HG03103 (cell line): ENCODE measurements at regions not wholly inside any gene's neighbourhood (a gene's known extent, or its start where the extent isn't known, plus 50 kb on each side); places are given as distances from the start of the nearest gene placed in this dataset.

ENCODE experiments used
- ATAC-seq: cut with Tn5 transposase; IDR thresholded peaks from one replicate; pipeline ENCODE4 v1.9.1; 2021; ENCODE audit warnings: low read depth; ENCODE audit not compliant: unreplicated experiment

DNA sequence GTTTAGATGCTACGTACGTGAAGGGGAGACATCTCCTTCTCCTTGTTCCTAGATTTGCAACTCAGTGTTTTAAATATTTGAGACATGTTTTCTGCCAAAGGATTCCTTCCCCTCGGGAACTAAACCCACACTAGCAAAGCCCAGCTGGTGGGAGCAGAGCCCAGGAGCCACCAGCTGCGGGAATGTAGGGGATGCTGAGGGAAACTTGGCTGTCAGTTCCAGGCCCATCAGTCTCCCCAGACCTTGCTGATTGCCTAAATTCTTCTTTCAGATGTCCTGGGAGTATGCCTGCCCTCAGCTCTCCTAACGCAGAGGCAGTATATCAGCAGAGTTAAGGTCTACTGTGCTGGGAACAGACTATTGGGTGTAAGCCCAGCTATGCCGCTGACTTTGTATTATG is 630.0 kb upstream of the TENM3 start:
- no peak for ATAC-seq

DNA sequence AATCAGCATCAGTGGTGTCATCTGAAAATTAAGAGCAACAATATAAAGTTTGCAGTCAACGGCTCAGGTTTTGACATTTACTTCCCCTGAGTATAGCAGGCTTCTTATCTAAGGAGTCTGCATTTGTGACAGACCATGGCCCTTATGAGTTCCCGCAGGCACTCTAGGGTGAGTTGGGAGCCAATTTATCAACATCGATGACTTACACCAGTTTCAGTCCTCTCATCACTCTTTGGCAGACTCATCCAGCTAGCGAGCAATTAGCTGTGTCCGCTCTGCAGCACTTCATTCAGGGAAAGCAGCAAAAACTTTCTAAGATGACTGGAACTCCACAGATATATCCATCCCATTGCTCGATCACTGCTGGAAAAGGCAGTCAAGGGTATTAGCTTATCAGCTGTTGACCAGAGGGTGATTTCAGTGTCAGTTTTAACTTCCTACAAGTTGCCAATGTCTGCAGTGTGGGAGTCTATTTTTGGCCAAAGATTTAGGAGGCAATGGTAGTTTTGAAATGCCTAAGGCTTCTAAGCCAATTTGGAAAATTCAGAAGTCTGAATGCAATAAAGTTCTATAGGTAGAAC is 625.1 kb upstream of the TENM3 start:
- no peak for ATAC-seq

DNA sequence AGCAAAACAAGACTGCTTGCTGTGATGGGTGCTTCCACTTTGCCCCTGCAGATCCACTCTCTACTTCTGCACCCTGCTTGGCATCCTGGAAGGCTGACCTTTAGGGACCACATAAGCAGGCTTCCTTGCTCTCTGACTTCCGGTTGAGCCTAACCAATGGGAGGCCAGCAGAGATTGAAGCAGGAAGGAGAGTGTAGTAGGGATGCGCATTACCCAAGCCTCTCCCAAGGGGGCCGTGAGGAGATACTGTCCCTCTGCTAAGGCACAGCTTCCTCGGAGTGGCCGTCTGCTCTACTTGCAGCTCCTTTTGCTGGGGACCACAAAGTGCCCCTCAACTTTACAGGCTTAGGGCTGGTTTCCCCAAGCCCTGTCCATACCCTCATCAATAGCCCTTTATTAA is 624.3 kb upstream of the TENM3 start:
- ATAC-seq: no peak

DNA sequence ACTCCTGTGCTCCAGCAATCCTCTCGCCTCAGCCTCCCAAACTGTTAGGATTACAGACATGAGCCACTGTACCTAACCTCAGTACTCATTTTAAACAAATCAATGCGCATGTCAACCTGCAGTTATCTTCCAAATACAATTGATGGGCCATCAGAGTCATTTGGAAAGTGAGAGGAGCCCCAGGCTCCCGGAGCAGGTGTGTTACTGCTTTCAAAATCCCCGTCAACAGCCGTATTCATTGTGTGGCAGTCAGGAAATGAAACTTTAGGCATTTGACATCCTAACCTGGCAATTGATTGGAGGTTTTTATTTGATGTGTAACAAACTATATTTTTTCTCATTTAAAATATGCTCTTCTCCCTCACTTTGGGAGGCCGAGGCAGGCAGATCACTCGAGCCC is 623.6 kb upstream of the TENM3 start:
- no peak for ATAC-seq

DNA sequence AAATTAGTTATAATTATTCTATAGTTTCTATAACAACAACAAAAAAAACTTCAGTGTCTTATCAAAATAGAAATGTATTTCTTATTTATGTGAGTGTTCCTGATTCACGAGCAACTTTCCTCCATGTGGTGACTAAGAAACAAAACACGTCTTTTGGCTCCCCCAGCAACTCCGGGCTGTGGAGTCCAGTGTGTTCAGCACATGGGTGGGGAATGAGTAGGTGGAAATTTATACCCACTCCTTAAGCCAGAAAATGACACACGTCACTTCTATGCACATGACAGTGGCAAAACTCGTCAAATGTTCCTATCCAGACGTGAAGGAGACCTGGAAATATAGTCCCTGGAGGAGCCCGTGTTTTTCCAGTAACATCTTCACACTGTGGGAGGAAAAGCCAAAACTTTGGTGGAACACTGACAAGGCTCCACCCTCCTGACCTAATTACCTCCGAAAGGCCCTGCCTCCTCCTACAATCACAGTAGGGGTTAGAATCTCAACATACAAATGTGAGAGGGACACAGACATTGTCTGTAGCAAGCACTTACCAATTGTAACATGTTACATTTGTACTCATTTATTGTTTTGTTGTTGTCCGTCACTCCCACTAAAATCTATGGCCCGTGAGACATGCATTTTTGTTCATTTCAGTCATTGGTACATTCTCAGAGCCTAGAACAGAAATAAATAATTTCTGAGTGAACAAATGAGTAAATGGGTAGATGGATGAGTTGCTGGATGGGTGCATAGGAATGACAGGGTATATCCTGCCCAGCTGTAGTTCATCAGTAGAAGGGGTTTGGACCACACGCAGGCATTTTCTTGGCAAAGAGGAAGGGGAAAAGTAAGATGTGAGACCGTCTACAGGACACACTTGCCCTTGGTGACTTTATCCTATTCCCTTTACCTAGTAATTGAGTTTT is 605.8 kb upstream of the TENM3 start:
- no peak for ATAC-seq

DNA sequence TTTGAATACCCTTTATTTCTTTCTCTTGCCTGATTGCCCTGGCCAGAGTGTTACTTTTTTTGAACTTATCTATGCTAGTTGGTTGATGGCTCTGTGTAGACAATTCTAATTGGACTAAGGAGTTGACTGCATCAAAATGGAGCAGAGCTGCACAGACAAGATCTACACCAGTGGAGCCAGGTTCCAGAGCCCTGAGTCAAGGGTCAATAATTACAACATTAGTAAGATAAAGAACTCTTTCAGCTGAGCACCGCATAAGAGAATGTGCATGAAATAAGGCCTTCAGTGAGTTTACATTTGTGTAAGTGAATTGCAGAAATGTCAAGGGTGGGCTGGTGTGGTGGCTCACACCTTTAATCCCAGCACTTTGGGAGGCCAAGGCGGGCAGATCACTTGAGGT is 599.7 kb upstream of the TENM3 start:
- ATAC-seq: no peak

DNA sequence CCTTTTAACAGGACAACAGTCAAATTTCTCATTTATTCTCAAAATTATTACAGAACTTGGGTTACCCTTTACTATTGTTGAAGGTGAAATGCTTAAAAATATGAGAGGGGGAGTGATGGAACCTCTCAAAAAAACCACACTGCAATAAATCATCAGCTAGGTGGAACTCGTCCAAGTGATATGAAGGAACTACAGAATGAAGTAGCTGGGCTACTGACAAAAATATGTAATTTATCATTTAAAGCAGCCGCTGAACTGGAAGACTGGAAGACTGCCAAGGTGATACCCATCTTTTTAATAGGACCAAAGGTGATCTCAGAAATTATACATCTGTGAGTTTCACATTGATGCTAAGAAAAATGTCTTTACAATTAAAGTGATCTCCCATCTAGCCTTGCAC is 597.7 kb upstream of the TENM3 start:
- ATAC-seq: no peak

DNA sequence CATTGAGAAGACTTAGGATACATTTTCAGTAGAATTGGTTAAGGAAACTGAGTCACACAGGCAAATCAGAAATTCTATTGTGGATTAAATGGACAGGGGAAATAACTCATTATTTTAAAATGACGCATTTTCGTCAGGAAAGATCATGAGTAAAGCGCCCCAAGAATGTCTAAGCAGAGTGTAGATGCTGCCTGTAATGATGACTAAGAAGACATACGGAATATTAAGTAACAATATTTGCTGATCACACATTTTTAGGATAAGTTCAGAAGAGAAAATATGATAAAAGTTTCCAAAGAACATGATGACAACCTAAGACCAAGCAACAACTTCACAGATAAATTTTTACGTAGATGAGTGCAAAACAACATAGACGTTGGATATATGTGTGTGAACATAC is 596.3 kb upstream of the TENM3 start:
- ATAC-seq: no peak

DNA sequence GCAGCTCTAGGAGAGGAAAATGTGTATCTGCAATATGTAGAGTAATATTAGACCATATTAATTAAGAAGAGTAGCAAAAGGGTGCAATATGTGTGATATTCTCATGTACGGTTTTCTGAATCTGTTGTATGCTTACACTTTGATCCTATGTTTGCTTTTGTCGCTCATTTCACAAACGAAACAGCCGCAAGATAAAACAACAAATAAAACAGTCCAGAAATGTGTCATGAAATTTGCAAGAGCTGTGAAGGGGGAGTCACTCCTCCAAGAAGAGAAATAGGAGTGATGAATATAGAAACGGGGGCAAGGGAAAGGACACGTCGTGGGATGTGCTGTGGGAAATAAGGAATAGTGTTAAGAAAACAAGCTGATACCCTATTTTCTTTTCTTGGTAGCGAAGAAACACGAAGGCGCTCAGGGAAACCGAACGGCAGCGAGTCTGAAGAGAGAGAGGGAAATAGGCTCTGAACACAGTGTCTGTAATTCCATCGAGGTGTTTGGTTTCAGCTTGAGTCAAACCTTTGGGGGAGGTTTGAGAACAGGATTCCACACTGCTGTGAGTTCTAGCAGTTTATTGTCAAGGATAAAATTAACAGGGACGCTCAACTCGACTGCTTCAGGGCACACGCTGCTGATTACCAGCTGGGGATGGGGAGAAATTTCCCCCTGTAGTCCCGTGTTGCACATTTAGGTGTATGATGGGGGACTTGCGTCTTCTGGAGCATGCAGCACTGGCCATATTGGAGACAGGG is 595.6 kb upstream of the TENM3 start:
- ATAC-seq: no peak

DNA sequence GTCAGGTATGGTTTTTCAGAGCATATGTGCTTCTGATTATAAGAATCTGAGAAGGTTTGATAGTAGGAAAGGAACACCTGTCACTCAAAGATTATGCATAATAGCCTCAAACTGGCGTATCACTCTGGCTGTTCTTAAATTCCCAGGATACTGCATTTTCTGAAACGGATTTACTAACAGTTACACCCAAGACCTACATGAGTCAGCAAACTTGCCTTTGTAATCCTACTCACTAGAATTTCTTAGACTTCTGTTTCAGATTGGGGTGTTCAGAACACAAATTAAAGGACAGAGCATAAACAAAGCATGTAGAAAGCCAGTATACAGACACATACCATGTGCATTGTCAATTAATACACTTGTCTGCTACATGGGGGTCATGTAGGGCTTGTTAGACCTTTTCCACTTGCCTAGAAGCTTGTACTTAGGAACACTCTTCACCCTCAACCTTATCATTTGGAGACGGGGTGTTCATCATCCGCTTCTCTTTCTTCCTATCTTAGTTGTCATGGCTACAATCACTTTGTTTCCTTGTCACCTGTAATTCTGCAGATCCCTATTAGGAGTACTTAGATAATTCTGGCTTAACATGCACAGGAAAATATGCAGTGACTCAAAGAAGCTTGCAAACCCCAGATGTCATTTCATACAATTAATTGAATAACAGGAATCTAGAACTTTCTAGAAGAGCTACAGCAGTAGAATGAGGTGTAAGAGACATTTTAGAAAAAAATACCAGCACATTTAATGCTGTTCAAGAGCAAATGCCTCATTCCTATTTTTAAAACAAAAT is 593.0 kb upstream of the TENM3 start:
- ATAC-seq: no peak

DNA sequence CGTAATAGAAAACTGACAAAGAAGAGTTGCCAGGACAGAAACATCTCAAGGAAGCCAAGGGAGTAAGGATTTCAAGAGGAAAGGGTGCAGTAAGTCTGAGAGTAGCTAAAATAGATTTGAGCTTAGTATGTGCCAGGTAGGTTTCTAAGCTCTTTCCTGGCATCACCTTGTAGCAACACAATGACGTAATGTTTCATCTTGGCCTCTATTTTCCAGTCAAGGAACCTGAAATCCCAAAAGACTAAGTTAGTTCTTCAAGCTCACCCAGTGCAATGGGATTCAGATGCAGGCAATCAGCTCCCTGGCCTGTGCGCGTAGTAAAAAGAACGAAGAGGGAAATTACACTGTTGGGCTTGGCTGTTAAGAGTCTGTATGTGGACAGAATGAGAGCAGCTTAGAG is 586.5 kb upstream of the TENM3 start:
- ATAC-seq: no peak

DNA sequence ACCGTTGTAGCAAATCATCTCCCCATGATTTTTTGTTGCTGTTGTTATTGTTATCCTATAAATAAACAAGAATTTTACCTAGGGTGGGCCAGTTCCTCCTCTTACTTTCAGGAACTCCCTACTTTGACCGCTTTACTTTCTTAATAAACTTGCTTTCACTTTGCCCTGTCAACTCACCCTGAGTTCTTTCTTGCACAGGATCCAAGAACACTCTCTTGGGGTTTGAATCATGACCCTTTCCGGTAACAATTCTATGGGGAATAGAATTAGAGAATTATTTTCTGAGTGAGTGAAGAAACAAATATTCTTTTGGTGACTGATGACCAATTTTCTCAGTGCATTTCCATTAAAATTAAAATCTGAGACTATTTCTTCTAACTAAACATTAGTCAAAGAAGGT is 584.0 kb upstream of the TENM3 start:
- no peak for ATAC-seq

DNA sequence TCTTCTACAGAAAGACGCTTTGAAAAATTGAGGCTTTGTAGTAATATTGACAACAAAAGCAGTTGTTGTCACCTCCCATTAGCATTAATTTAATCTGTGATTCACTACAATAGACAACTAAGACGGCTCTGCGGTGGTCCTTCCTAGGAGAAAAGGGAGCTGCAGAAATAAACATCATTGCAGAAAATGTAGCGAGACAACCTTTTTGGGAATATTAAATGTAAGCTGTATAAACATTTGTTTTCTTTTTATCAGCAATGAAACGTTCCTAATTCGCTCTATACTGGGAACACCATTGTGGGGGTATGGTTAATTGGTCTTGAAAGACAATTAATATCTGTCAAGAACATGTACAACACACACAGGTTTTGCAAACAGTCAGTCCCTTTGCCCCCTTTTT is 583.3 kb upstream of the TENM3 start:
- no peak for ATAC-seq

DNA sequence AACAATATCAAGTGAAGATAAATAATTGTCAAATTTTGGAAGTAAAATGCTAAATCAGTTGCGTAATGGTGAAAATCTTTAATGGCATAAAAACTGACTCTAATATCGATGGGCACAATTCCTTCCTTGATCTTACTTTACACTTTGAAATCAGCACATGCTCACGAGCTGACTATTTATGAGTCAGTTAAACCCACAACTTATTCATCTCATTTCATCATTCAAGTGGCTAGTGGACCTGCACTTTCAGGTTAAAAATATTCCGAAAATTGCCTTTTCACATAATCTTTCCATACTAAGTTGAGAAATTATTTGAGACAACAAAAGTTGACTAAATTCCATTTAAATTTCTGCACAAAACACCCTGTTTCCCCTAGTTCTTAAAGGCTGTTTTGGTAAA is 582.1 kb upstream of the TENM3 start:
- no peak for ATAC-seq

DNA sequence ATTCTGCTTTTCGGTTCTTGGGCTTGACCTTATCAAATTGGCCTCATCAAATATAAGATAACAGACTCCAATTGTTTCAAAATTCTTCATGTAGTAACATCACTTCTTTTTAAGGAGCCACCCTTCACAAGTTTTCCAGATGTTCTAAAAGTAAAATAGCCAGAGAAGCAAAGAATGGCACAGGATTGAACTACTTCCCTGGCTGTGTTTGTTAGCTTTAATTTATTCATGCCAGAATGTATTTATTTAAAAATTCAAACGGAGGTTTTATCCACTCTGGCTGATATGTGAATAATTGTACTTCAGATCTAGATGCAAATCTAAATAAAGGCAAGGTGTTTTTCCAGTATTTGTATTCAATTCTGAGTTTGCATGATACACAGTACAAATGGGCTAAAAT is 581.3 kb upstream of the TENM3 start:
- no peak for ATAC-seq

DNA sequence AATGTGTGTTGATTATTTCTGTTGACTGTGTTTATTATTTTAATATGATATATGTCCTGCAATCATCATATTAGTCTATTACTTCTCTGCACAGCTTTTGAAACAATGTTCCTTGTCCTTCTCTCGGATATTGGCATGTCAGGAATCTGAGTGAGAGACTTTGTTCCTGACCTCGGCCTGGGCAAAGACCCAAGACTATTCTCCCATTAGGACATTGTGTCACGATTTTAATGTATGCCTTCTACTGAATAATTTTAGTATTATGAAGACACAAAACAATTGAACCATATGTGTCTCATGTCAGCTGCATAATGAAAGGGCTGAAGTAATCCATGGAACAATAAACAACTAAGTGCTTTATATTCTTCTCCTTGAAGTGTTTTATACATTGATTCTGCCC is 580.8 kb upstream of the TENM3 start:
- ATAC-seq: no peak

DNA sequence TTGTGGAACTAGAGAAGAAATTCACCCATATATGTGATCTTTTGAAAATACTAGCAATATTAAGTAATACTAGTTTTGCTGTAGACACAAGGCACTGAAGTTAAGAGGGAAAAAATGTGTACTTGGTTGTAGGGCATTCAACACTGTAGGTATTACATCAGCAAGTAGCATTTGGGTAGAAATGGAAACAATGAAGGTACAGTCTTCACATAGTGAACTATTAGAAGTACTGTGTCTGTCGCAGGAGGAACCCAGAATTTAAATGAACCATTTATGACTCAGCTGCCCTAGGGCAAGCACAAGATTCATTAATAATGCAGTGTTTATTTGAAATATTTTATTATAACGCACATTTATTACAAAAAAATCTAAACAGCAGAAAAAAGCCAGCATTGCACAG is 572.7 kb upstream of the TENM3 start:
- ATAC-seq: no peak

DNA sequence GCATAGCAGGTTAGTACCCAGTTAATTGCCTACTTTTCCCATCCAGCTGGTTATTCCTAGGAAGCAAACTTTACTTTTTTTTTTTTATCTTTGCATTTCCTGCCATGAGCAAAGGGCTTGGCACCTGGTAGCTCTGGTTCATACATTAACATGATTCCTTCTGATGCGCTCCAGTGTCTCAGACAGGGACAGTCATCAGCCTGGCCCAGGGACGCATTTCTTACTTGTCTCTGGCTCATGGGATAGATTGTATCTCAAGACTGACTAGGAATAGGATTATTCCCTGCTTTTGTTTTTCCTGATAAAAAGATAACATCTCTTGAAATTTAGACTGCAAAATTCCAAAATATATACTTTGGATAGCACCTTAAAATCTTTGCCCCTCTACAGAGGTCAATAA is 571.5 kb upstream of the TENM3 start:
- no peak for ATAC-seq

DNA sequence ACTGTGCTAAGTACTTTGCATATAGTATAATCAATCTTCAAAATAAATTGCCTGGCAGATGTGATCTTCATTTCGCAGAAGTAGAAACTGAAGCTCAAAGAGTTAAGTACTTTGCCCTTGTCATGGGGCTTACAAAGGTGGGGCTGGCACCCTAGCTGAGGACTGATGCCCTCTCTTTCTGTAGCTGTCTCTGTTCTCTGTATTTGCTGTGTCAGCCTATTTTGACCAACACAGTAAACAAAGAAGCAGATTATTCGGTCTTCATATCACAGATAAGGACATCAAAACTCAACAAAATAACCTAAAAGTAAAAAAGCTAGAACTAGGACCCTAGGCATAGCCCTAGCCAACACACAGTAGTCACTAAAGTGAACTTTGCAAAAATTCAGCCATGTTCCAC is 570.5 kb upstream of the TENM3 start:
- ATAC-seq: no peak

DNA sequence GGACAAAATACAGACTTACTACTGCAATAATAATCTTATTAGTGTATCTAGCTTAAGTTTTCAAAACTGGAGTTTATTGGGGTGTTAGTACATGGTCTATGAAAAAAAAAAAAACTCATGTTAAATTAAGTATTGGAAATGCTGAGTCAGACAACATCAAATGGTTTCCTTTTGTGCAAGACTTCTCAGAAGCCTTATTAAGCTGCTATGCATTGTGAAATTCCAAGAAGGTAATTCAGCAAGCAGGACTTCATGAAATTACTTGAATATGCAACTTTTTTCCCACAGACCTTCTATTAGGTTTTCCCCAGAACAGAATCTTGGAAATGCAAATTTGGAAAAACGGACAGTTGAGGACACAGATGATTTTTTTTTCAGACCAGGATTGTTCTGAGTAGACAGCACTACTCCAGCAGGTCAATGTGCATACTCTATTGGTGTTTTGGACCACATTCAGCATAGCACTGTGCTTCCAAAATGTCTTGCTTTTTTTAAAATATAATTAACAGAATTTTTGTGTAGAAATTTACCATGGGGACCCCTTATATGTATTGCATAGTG is 568.8 kb upstream of the TENM3 start:
- no peak for ATAC-seq

DNA sequence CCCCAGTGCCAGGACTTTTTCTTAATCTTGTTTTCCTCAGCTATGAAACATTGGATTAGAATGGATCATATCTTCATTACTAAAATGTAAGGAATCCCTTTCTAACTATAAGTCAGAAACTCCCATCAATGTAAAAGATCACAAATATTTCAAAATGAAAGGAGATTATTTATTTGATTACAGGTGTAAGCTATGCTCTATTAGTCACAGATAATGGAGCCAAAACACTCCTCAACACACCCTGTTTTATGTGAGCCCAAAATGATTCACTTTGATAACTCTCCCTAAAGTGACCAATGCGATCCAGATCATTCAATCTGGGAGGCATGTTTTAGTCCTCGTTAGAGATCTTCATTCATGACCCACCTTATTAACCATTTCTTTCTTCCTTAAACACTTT is 566.7 kb upstream of the TENM3 start:
- no peak for ATAC-seq
